CD4-positive, alpha-beta memory T cell (primary cell): ENCODE measurements at regions not wholly inside any gene's neighbourhood (a gene's known extent, or its start where the extent isn't known, plus 50 kb on each side); places are given as distances from the start of the nearest gene placed in this dataset.

ENCODE experiments used
- CTCF ChIA-PET: fragments of 350-600 bp; sonication (Branson Sonifier 250); formaldehyde crosslinking; loops from one replicate; lab custom pipeline; 2021; ENCODE audit warnings: inconsistent platforms; ENCODE audit not compliant: partially characterized antibody; lab: Charles Lee
- POLR2A ChIA-PET: fragments of 350-600 bp; sonication (Branson Sonifier 250); formaldehyde crosslinking; loops from one replicate; lab custom pipeline; 2021; ENCODE audit not compliant: partially characterized antibody; lab: Charles Lee
- DNase-seq, 5 donors: peaks; one replicate each; pipeline versions ENCODE4 v3.0.0 to v3.0.0-alpha.2; 2020 to 2022; ENCODE audit warnings: mixed read lengths in 1 of 5
- H3K27ac ChIP-seq: one replicate; pipeline ENCODE4 v1.7.0; 2013; ENCODE audit warnings: low read depth, low read length
- H3K27me3 ChIP-seq: 2 replicates; pipeline ENCODE4 v1.7.0; 2013; ENCODE audit warnings: mild to moderate bottlenecking, low read length, moderate library complexity; ENCODE audit not compliant: insufficient read depth
- H3K36me3 ChIP-seq: 2 replicates; pipeline ENCODE4 v1.7.0; 2013; ENCODE audit warnings: mild to moderate bottlenecking, low read length, moderate library complexity; ENCODE audit not compliant: insufficient read depth
- H3K4me1 ChIP-seq: 2 replicates; pipeline ENCODE4 v1.7.0; 2013; ENCODE audit warnings: mild to moderate bottlenecking, low read length, moderate library complexity; ENCODE audit not compliant: insufficient read depth
- H3K4me3 ChIP-seq, 2 donors: one replicate each; pipeline ENCODE4 v1.7.0; 2013; ENCODE audit warnings: low read length in 2 of 2, mild to moderate bottlenecking in 1 of 2
- H3K9me3 ChIP-seq, 2 donors: one replicate each; pipeline ENCODE4 v1.7.0; 2013; ENCODE audit warnings: low read length in 2 of 2, control low read depth in 1 of 2; ENCODE audit not compliant: control insufficient read depth in 1 of 2
- H3K27ac Mint-ChIP-seq, 7 donors: one replicate each; pipeline ENCODE4 v1.8.0; 2020 to 2021; ENCODE audit warnings: mixed read lengths in 7 of 7, mild to moderate bottlenecking in 6 of 7, inconsistent platforms in 3 of 7, moderate library complexity in 3 of 7
- H3K27me3 Mint-ChIP-seq, 2 donors: one replicate each; pipeline ENCODE4 v1.8.0; 2020 to 2021; ENCODE audit warnings: mixed read lengths in 2 of 2
- H3K36me3 Mint-ChIP-seq, 2 donors: one replicate each; pipeline ENCODE4 v1.8.0; 2020 to 2021; ENCODE audit warnings: mixed read lengths in 2 of 2, inconsistent platforms in 1 of 2, mild to moderate bottlenecking in 1 of 2
- H3K4me1 Mint-ChIP-seq, 4 donors: one replicate each; pipeline ENCODE4 v1.8.0; 2020 to 2021; ENCODE audit warnings: mixed read lengths in 4 of 4, mild to moderate bottlenecking in 1 of 4
- H3K4me3 Mint-ChIP-seq, 8 donors: one replicate each; pipeline ENCODE4 v1.8.0; 2020 to 2021; ENCODE audit warnings: mixed read lengths in 8 of 8, mild to moderate bottlenecking in 7 of 8, moderate library complexity in 6 of 8, inconsistent platforms in 3 of 8
- H3K9me3 Mint-ChIP-seq, 8 donors: one replicate each; pipeline ENCODE4 v1.8.0; 2020 to 2021; ENCODE audit warnings: mixed read lengths in 8 of 8, mild to moderate bottlenecking in 5 of 8, inconsistent platforms in 3 of 8, moderate library complexity in 1 of 8
- intact Hi-C: fragments of 100-400 bp; cut with micrococcal nuclease; formaldehyde crosslinking; loops from one replicate; pipeline ENCODE4 v1.15.1; 2023

DNA sequence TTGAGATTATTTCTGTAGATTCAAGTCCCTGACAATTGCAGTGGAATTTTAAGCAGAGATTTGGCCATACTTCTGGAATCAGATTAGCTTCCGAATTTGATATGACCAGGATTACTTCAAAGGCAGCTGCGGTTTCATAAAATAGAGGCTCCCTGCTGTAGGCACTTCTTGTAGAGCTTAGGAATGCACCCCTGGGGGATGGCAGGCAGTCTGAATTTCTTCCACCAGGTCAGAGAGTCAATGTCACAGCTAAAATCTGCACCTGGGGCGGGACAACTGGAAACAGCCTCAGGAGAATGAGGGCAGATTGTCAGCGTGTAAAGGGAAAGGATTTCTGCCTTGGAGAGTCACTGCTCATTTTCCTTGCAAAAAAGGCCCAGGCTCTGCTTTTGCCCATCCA, 182.6 kb downstream of the ARRDC4 start:
- Histone ChIP-seq H3K27me3 (no peaks in the 10 kb centered on the region), H3K27ac (no peak overlapping the region), H3K4me3 (no peak overlapping the region), H3K36me3 (no peaks in the 10 kb centered on the region), H3K4me1 (no peaks in the 10 kb centered on the region), H3K9me3 (no peaks in the 10 kb centered on the region)
- Mint-ChIP-seq H3K27me3 (peaks cover 0 to 2% of the 10 kb centered on the region in 2 donors), H3K9me3 (no peaks in the 10 kb centered on the region), H3K27ac (no peak overlapping the region), H3K4me3 (no peak overlapping the region), H3K4me1 (peaks cover 0 to 10% (median 3%) of the 10 kb centered on the region in 4 donors), H3K36me3 (no peaks in the 10 kb centered on the region)
- DNase-seq, result no peak
- POLR2A ChIA-PET, result no interaction called here
- CTCF ChIA-PET, result no interaction called here
- intact Hi-C loops, result no loop called here

DNA sequence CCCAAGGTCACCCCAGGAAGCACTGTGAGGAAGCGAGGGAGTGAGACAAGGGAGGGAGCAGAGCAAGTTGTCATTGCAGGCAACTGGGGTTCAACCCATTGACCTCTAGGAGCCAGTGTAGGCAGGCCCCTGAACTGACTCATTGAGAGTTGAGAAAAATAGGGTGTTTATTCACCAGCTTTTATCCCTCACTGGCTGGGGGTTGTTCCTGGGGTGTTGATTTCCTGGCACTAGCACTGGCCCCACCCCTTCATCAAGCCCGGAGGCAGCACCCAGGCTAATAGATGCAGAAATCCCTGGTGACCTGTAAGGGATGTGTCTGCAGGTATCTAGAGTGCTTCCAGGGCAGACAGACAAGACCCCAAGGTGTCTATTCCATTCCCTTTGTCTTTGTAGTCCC, 183.9 kb downstream of the ARRDC4 start:
- Mint-ChIP-seq H3K4me3 (no peak overlapping the region), H3K27ac (no peak overlapping the region), H3K9me3 (no peaks in the 10 kb centered on the region), H3K36me3 (no peaks in the 10 kb centered on the region), H3K27me3 (peaks cover 0 to 2% of the 10 kb centered on the region in 2 donors), H3K4me1 (peaks cover 0 to 5% (median under 1%) of the 10 kb centered on the region in 4 donors)
- DNase-seq, result no peak
- Histone ChIP-seq H3K27me3 (no peaks in the 10 kb centered on the region), H3K4me1 (no peaks in the 10 kb centered on the region), H3K9me3 (no peaks in the 10 kb centered on the region), H3K4me3 (no peak overlapping the region), H3K36me3 (no peaks in the 10 kb centered on the region), H3K27ac (no peak overlapping the region)
- intact Hi-C loops, result no loop called here
- POLR2A ChIA-PET, result no interaction called here
- CTCF ChIA-PET, result no interaction called here

DNA sequence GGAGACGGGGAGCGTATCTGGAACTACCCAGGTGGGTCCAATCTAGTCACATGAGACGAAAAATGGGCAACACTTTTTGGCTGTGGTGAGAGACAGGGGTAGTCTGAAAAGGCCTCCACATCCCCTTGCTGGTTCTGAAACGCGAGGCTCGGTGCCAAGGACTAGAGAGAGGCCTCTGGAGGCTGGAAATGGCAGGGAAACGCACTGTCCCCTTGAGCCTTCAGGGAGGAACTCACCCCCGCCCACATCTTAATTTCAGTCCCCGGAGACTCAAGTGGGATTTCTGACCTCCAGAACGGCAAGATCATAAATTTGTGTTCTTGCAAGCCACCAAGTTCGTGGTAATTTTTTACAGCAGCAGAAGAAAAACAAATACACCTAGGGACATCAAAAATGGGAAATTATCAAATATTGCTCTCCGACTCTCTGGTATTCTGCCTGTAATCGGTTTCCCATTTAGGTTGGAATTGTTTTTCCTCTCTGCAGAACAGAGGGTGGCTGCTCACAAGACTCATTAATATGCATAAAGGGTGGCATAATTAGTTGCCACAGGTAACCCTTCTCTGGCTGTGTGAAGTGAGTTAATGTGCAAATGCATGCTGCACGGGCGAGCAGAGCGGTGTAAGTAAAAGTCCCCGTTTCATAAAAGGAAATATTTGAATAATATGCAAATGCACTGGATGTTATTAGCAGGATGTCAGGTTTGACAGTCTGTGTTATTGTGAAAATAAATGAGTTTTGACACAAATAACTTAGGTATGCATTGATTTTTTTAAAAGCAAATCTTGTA, 185.7 kb downstream of the ARRDC4 start:
- Histone ChIP-seq H3K9me3 (no peaks in the 10 kb centered on the region), H3K4me1 (no peaks in the 10 kb centered on the region), H3K4me3 (no peak overlapping the region), H3K36me3 (no peaks in the 10 kb centered on the region), H3K27me3 (no peaks in the 10 kb centered on the region), H3K27ac (no peak overlapping the region)
- Mint-ChIP-seq H3K9me3 (no peaks in the 10 kb centered on the region), H3K27ac (no peak overlapping the region), H3K4me3 (no peak overlapping the region), H3K27me3 (peaks cover 0 to 2% of the 10 kb centered on the region in 2 donors), H3K4me1 (no peaks in the 10 kb centered on the region), H3K36me3 (no peaks in the 10 kb centered on the region)
- DNase-seq, result no peak
- intact Hi-C loops, result no loop called here
- POLR2A ChIA-PET, result no interaction called here
- CTCF ChIA-PET, result no interaction called here

DNA sequence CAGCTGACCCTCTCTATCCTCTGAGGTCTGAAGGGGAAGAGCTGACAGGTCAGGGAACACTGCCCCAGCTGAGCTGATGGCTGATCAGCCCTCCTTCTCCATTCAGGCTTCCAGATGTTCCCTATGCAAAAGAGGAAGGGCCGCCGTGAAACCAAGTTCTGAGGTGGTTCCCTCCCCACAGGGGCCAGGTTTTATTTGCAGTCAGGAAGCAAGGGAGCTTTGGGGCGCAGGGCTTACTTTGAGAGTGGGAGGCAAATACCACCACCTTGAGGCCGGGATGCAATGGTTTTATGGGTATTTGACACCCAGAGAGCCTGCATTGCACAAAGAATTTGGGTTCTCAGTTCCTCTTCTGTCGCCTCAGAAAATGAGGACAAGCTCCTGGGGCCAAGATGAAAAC, 186.9 kb downstream of the ARRDC4 start:
- Mint-ChIP-seq H3K4me1 (no peaks in the 10 kb centered on the region), H3K27me3 (peaks cover 0 to 2% of the 10 kb centered on the region in 2 donors), H3K9me3 (peaks cover 0 to 3% (median 0%) of the 10 kb centered on the region in 8 donors), H3K27ac (no peak overlapping the region), H3K36me3 (no peaks in the 10 kb centered on the region), H3K4me3 (no peak overlapping the region)
- no peak for DNase-seq
- Histone ChIP-seq H3K4me3 (no peak overlapping the region), H3K27ac (no peak overlapping the region), H3K9me3 (no peaks in the 10 kb centered on the region), H3K4me1 (no peaks in the 10 kb centered on the region), H3K27me3 (no peaks in the 10 kb centered on the region), H3K36me3 (no peaks in the 10 kb centered on the region)
- CTCF ChIA-PET, result no interaction called here
- POLR2A ChIA-PET, result no interaction called here
- intact Hi-C loops, result no loop called here

DNA sequence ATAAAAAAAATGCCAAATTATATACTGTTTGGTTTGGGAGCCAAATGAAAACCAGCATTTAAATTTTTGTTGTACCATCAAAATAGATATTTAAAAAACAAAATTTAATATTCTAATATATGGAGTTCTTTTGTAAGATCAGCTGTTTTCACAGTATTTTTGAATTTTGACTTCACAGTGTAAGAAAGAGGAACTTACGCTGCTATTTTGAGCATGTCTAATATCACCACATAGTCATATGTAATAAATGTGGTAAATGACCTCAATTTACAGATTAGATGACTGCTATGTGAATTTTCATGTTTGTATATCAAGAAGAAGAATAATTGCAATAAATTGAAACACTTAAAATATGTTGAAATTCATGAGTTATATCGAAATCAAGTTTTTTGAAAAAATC, 189.6 kb downstream of the ARRDC4 start:
- no peak overlapping the region for H3K4me3 Mint-ChIP-seq
- no peaks in the 10 kb centered on the region for H3K36me3 Mint-ChIP-seq
- H3K27me3 Mint-ChIP-seq, result peaks cover 0 to 2% of the 10 kb centered on the region in 2 donors
- Histone ChIP-seq H3K36me3 (no peaks in the 10 kb centered on the region), H3K27me3 (no peaks in the 10 kb centered on the region), H3K4me3 (no peak overlapping the region), H3K27ac (no peak overlapping the region), H3K4me1 (no peaks in the 10 kb centered on the region), H3K9me3 (no peaks in the 10 kb centered on the region)
- CTCF ChIA-PET, result no interaction called here
- DNase-seq, result no peak
- intact Hi-C loops, result no loop called here
- H3K4me1 Mint-ChIP-seq, result no peaks in the 10 kb centered on the region
- H3K9me3 Mint-ChIP-seq, result peaks cover 0 to 3% (median 0%) of the 10 kb centered on the region in 8 donors
- H3K27ac Mint-ChIP-seq, result no peak overlapping the region
- POLR2A ChIA-PET, result no interaction called here

DNA sequence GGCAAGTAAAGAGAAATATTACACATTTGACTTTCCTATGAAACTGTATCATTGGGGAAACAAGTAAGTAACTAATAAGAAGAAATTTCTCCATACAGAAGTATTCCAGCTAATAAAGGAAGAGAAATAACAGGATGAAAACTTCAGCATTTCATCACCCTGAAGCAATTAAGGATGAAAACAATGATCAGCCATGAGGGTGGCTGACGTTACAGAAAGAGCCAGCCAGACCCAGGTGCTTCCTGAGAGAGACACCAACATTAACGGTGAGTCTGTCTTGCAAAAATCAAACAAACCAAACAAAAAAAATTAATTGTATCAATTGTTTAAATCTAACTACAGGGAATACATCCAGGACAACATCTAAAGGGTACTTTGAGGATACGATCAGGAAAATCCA, 190.0 kb downstream of the ARRDC4 start:
- intact Hi-C loops, result no loop called here
- H3K9me3 Mint-ChIP-seq, result peaks cover 0 to 3% (median 0%) of the 10 kb centered on the region in 8 donors

DNA sequence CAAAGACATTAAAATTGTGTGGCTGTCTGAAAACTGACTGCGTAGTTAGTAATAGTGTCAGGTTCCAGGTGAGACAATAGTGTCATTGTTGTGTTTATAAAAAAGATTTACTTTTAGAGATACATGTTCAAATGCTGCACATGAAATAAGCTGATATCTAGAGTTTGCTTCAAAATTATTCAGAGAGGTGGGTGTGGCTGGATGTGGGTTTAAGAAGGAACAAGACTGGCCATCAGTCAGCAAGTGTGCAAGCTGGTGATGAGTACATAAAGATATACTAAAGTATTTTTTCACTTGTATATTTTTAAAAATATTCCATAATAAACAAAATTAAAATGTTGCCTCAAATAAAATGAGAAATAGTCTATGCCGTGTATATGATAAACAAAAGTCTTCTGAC, 190.6 kb downstream of the ARRDC4 start:
- no peaks in the 10 kb centered on the region for H3K36me3 ChIP-seq
- no peaks in the 10 kb centered on the region for H3K4me1 ChIP-seq
- no peaks in the 10 kb centered on the region for H3K9me3 ChIP-seq
- no peaks in the 10 kb centered on the region for H3K27me3 Mint-ChIP-seq
- no peak overlapping the region for H3K27ac Mint-ChIP-seq
- H3K9me3 Mint-ChIP-seq, result peaks cover 0 to 3% (median 0%) of the 10 kb centered on the region in 8 donors
- CTCF ChIA-PET, result no interaction called here
- no peak overlapping the region for H3K27ac ChIP-seq
- POLR2A ChIA-PET, result no interaction called here
- no peaks in the 10 kb centered on the region for H3K36me3 Mint-ChIP-seq
- no peak for DNase-seq
- H3K4me1 Mint-ChIP-seq, result no peaks in the 10 kb centered on the region
- intact Hi-C loops, result no loop called here
- no peaks in the 10 kb centered on the region for H3K27me3 ChIP-seq
- no peak overlapping the region for H3K4me3 ChIP-seq
- no peak overlapping the region for H3K4me3 Mint-ChIP-seq

More for the DNA sequence above, 190.0 kb downstream of the ARRDC4 start:
- no peak overlapping the region for H3K27ac Mint-ChIP-seq
- H3K4me1 Mint-ChIP-seq, result no peaks in the 10 kb centered on the region
- Histone ChIP-seq H3K27ac (no peak overlapping the region), H3K36me3 (no peaks in the 10 kb centered on the region), H3K27me3 (no peaks in the 10 kb centered on the region), H3K4me1 (no peaks in the 10 kb centered on the region), H3K9me3 (no peaks in the 10 kb centered on the region), H3K4me3 (no peak overlapping the region)
- H3K4me3 Mint-ChIP-seq, result no peak overlapping the region
- H3K36me3 Mint-ChIP-seq, result no peaks in the 10 kb centered on the region
- POLR2A ChIA-PET, result no interaction called here
- peaks cover 0 to under 1% of the 10 kb centered on the region in 2 donors for H3K27me3 Mint-ChIP-seq
- no peak for DNase-seq
- CTCF ChIA-PET, result no interaction called here
